Duodenal mucosa (tissue), 2 donors: ENCODE measurements at regions not wholly inside any gene's neighbourhood (a gene's known extent, or its start where the extent isn't known, plus 50 kb on each side); places are given as distances from the start of the nearest gene placed in this dataset.

ENCODE experiments used
- H3K27ac ChIP-seq: one replicate; pipeline ENCODE4 v1.7.0; 2013; ENCODE audit warnings: low read depth, low read length
- H3K27me3 ChIP-seq, 2 donors: one replicate each; pipeline ENCODE4 v1.7.0; 2013; ENCODE audit warnings: low read length in 2 of 2, control low read depth in 1 of 2; ENCODE audit not compliant: insufficient read depth in 2 of 2, control insufficient read depth in 1 of 2
- H3K36me3 ChIP-seq, 2 donors: one replicate each; pipeline ENCODE4 v1.7.0; 2013; ENCODE audit warnings: low read length in 2 of 2, control low read depth in 1 of 2; ENCODE audit not compliant: insufficient read depth in 2 of 2, control insufficient read depth in 1 of 2
- H3K4me1 ChIP-seq, 2 donors: one replicate each; pipeline ENCODE4 v1.7.0; 2013; ENCODE audit warnings: low read length in 2 of 2, control low read depth in 1 of 2; ENCODE audit not compliant: insufficient read depth in 2 of 2, control insufficient read depth in 1 of 2
- H3K4me3 ChIP-seq, 2 donors: one replicate each; pipeline ENCODE4 v1.7.0; 2013; ENCODE audit warnings: low read length in 2 of 2, low read depth in 1 of 2
- H3K9ac ChIP-seq, 2 donors: one replicate each; pipeline ENCODE4 v1.7.0; 2013; ENCODE audit warnings: low read length in 2 of 2, low read depth in 1 of 2
- H3K9me3 ChIP-seq, 2 donors: one replicate each; pipeline ENCODE4 v1.7.0; 2013; ENCODE audit warnings: low read length in 2 of 2, control low read depth in 1 of 2; ENCODE audit not compliant: control insufficient read depth in 1 of 2

- Histone ChIP-seq H3K27me3 (no peaks in the 10 kb centered on the region), H3K4me3 (no peak overlapping the region), H3K36me3 (no peaks in the 10 kb centered on the region), H3K27ac (no peak overlapping the region), H3K9ac (no peak overlapping the region), H3K9me3 (no peaks in the 10 kb centered on the region), H3K4me1 (no peaks in the 10 kb centered on the region)
Observed at GRCh38 chr3:80542456-80542855, 774.7 kb upstream of the ROBO1 start.

GRCh38 chr3:80537680-80538079 is 769.9 kb upstream of the ROBO1 start:
- H3K4me1 ChIP-seq: no peaks in the 10 kb centered on the region
- H3K27me3 ChIP-seq: no peaks in the 10 kb centered on the region
- no peak overlapping the region for H3K4me3 ChIP-seq
- H3K9me3 ChIP-seq: no peaks in the 10 kb centered on the region
- H3K9ac ChIP-seq: no peak overlapping the region
- no peak overlapping the region for H3K27ac ChIP-seq
- no peaks in the 10 kb centered on the region for H3K36me3 ChIP-seq

- Histone ChIP-seq H3K27me3 (no peaks in the 10 kb centered on the region), H3K9me3 (no peaks in the 10 kb centered on the region), H3K27ac (no peak overlapping the region), H3K9ac (no peak overlapping the region), H3K4me3 (no peak overlapping the region), H3K36me3 (no peaks in the 10 kb centered on the region), H3K4me1 (no peaks in the 10 kb centered on the region)
Observed at GRCh38 chr3:80535286-80535685, 767.5 kb upstream of the ROBO1 start.

GRCh38 chr3:80533553-80533952 is 765.8 kb upstream of the ROBO1 start:
- no peak overlapping the region for H3K9ac ChIP-seq
- no peak overlapping the region for H3K4me3 ChIP-seq
- H3K27ac ChIP-seq: no peak overlapping the region
- no peaks in the 10 kb centered on the region for H3K27me3 ChIP-seq
- H3K36me3 ChIP-seq: no peaks in the 10 kb centered on the region
- H3K4me1 ChIP-seq: no peaks in the 10 kb centered on the region
- no peaks in the 10 kb centered on the region for H3K9me3 ChIP-seq

GRCh38 chr3:80526153-80526552 is 758.4 kb upstream of the ROBO1 start:
- no peaks in the 10 kb centered on the region for H3K36me3 ChIP-seq
- H3K9ac ChIP-seq: no peak overlapping the region
- H3K27me3 ChIP-seq: no peaks in the 10 kb centered on the region
- no peak overlapping the region for H3K27ac ChIP-seq
- H3K4me1 ChIP-seq: no peaks in the 10 kb centered on the region
- no peaks in the 10 kb centered on the region for H3K9me3 ChIP-seq
- H3K4me3 ChIP-seq: no peak overlapping the region

GRCh38 chr3:80521081-80521480 is 753.3 kb upstream of the ROBO1 start:
- H3K27ac ChIP-seq: no peak overlapping the region
- no peak overlapping the region for H3K9ac ChIP-seq
- H3K27me3 ChIP-seq: no peaks in the 10 kb centered on the region
- H3K9me3 ChIP-seq: no peaks in the 10 kb centered on the region
- H3K4me3 ChIP-seq: no peak overlapping the region
- H3K4me1 ChIP-seq: no peaks in the 10 kb centered on the region
- H3K36me3 ChIP-seq: no peaks in the 10 kb centered on the region

GRCh38 chr3:80519436-80519835 is 751.6 kb upstream of the ROBO1 start:
- Histone ChIP-seq H3K27ac (no peak overlapping the region), H3K27me3 (no peaks in the 10 kb centered on the region), H3K9ac (no peak overlapping the region), H3K36me3 (no peaks in the 10 kb centered on the region), H3K4me1 (no peaks in the 10 kb centered on the region), H3K9me3 (no peaks in the 10 kb centered on the region), H3K4me3 (no peak overlapping the region)

GRCh38 chr3:80496452-80496851 is 728.7 kb upstream of the ROBO1 start:
- H3K4me3 ChIP-seq: no peak overlapping the region
- no peak overlapping the region for H3K27ac ChIP-seq
- H3K9me3 ChIP-seq: peaks cover 6 to 9% of the 10 kb centered on the region in 2 donors
- no peaks in the 10 kb centered on the region for H3K27me3 ChIP-seq
- no peaks in the 10 kb centered on the region for H3K4me1 ChIP-seq
- H3K9ac ChIP-seq: no peak overlapping the region
- no peaks in the 10 kb centered on the region for H3K36me3 ChIP-seq

GRCh38 chr3:80492162-80492561 is 724.4 kb upstream of the ROBO1 start:
- H3K36me3 ChIP-seq: no peaks in the 10 kb centered on the region
- no peak overlapping the region for H3K27ac ChIP-seq
- H3K4me3 ChIP-seq: no peak overlapping the region
- no peaks in the 10 kb centered on the region for H3K4me1 ChIP-seq
- no peaks in the 10 kb centered on the region for H3K27me3 ChIP-seq
- H3K9me3 ChIP-seq: peaks cover 6% of the 10 kb centered on the region in 2 donors
- H3K9ac ChIP-seq: no peak overlapping the region

GRCh38 chr3:80472961-80473360 is 705.2 kb upstream of the ROBO1 start:
- no peak overlapping the region for H3K4me3 ChIP-seq

GRCh38 chr3:80472459-80472858 is 704.7 kb upstream of the ROBO1 start:
- no peaks in the 10 kb centered on the region for H3K4me1 ChIP-seq
- no peak overlapping the region for H3K9ac ChIP-seq
- no peak overlapping the region for H3K4me3 ChIP-seq
- no peaks in the 10 kb centered on the region for H3K36me3 ChIP-seq
- no peaks in the 10 kb centered on the region for H3K9me3 ChIP-seq
- no peaks in the 10 kb centered on the region for H3K27me3 ChIP-seq
- no peak overlapping the region for H3K27ac ChIP-seq

More at GRCh38 chr3:80472961-80473360, 705.2 kb upstream of the ROBO1 start:
- Histone ChIP-seq H3K27ac (no peak overlapping the region), H3K27me3 (no peaks in the 10 kb centered on the region), H3K9me3 (no peaks in the 10 kb centered on the region), H3K36me3 (no peaks in the 10 kb centered on the region), H3K9ac (no peak overlapping the region), H3K4me1 (no peaks in the 10 kb centered on the region)
